ENCODE measurements at regions not wholly inside any gene's neighbourhood (a gene's known extent, or its start where the extent isn't known, plus 50 kb on each side); places are given as distances from the start of the nearest gene placed in this dataset.
"Not testable (repeated sequence)": the region's sequence is repeated elsewhere in the genome, so short reads cannot be mapped to it uniquely, and the experiment has no call there.

DNA sequence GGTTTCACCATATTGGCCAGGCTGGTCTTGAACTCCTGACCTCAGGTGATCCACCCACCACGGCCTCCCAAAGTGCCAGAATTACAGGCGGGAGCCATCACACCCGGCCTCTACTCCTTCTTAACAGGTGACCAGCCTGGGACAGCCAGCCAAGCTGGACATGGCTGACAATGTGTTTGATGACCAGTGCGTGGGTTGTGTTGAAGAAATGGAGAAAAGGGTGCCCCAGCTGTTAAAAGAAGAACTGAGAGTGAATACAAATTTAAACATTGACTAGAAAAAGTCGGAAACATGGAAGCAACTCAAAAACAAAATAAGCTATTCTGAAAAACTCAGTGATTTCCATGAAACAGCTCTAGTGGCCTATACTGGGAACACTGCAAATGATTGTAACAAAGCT, 86.5 kb upstream of the CLPB start:
- DNase-seq (ENCODE audit: extremely low spot score, unreplicated experiment): no peak
- TF ChIP-seq, protein P1, sequence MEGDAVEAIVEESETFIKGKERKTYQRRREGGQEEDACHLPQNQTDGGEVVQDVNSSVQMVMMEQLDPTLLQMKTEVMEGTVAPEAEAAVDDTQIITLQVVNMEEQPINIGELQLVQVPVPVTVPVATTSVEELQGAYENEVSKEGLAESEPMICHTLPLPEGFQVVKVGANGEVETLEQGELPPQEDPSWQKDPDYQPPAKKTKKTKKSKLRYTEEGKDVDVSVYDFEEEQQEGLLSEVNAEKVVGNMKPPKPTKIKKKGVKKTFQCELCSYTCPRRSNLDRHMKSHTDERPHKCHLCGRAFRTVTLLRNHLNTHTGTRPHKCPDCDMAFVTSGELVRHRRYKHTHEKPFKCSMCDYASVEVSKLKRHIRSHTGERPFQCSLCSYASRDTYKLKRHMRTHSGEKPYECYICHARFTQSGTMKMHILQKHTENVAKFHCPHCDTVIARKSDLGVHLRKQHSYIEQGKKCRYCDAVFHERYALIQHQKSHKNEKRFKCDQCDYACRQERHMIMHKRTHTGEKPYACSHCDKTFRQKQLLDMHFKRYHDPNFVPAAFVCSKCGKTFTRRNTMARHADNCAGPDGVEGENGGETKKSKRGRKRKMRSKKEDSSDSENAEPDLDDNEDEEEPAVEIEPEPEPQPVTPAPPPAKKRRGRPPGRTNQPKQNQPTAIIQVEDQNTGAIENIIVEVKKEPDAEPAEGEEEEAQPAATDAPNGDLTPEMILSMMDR (IDR thresholded peaks at IDR 0.05): no peak
- Mint-ChIP-seq H3K9me3 (ENCODE audit: unreplicated experiment) (no peaks in the 10 kb centered on the region), H3K4me1 (ENCODE audit: unreplicated experiment) (no peaks in the 10 kb centered on the region), H3K4me3 (ENCODE audit: unreplicated experiment) (no peak overlapping the region), H3K36me3 (ENCODE audit: unreplicated experiment) (no peaks in the 10 kb centered on the region), H3K27ac (ENCODE audit: unreplicated experiment) (no peak overlapping the region), H3K27me3 (ENCODE audit: unreplicated experiment) (peaks cover 61% of the 10 kb centered on the region)

DNA sequence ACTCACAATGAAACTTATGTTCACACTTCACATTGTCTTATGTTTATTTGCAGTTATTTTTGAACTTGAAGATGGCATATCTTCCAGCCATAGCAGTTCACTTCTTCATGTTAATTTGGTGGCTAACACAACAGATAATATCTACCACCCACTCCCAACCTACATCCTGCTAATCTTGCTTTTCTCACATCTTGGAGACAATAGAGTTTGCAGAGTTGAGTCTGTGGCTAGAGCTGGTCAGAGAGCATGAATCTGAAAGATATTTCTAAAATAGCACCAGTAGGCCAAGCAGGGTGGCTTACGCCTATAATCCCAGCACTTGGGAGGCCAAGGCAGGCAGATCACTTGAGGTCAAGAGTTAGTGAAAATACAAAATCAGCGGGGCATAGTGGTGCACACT, 85.6 kb upstream of the CLPB start:
- H3K27me3 Mint-ChIP-seq (ENCODE audit: unreplicated experiment): peaks cover 64% of the 10 kb centered on the region
- not testable (repeated sequence) for H3K36me3 Mint-ChIP-seq (ENCODE audit: unreplicated experiment); H3K4me3 Mint-ChIP-seq (ENCODE audit: unreplicated experiment); H3K4me1 Mint-ChIP-seq (ENCODE audit: unreplicated experiment); H3K27ac Mint-ChIP-seq (ENCODE audit: unreplicated experiment); DNase-seq (ENCODE audit: extremely low spot score, unreplicated experiment); H3K9me3 Mint-ChIP-seq (ENCODE audit: unreplicated experiment)

DNA sequence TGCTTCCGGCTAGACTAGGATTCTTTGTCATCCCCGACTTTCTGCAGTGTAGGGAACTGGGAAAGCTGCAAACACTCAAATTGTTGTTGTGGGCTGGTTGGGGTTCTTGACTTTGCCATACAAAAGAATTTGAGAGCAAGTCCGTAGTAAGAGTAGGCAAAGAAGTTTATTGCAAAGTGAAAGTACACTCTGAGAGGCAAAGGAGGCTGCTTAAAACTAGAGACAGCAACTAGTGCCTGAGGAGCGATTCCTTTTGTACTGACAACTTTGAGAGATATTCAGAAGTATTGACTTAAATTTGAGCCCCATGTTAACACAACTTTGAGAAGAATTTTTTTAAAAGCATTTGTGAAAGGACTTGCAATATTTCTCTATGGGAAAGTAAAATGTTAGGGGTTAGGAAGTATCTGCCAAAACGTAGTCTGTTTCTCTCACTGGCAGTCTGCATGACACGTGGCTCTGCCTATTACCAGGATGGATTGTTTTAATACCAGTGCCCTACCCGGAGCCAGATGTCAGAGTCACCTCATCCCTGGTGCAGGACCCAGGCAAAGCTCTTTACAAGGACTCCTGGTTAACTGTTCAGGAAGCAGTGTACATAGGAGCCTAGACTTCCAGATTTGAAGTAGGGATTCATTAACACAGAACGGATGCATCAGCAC, 85.0 kb upstream of the CLPB start:
- H3K27ac Mint-ChIP-seq (ENCODE audit: unreplicated experiment): no peak overlapping the region
- peaks cover 68% of the 10 kb centered on the region for H3K27me3 Mint-ChIP-seq (ENCODE audit: unreplicated experiment)
- H3K4me3 Mint-ChIP-seq (ENCODE audit: unreplicated experiment): peak overlapping the region; percentile 47
- TF ChIP-seq, protein P1 (IDR thresholded peaks at IDR 0.05): no peak
- no peaks in the 10 kb centered on the region for H3K36me3 Mint-ChIP-seq (ENCODE audit: unreplicated experiment)
- no peaks in the 10 kb centered on the region for H3K4me1 Mint-ChIP-seq (ENCODE audit: unreplicated experiment)
- H3K9me3 Mint-ChIP-seq (ENCODE audit: unreplicated experiment): peaks cover 8% of the 10 kb centered on the region
- DNase-seq (ENCODE audit: extremely low spot score, unreplicated experiment): no peak

DNA sequence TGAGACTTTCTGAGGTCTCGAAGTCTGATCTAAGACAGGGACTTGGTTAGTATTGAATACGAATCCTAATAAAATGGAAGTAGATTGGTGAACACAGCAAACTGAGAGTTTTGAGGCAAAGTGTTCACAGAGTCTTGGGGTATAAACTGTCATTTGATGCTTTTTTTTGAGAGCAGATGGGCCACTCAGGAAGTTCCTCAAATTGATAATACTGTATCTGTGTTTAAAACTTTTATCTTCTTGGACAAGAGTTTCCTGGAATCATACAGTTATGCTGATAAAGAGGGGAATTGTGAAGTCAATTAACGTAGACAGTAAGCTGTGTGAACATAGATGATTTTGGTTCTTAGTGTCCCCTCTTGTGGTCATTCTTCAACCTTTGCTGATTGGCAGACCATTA, 80.0 kb upstream of the CLPB start:
- no peak overlapping the region for H3K27ac Mint-ChIP-seq (ENCODE audit: unreplicated experiment)
- no peak for DNase-seq (ENCODE audit: extremely low spot score, unreplicated experiment)
- no peak overlapping the region for H3K4me3 Mint-ChIP-seq (ENCODE audit: unreplicated experiment)
- H3K36me3 Mint-ChIP-seq (ENCODE audit: unreplicated experiment): peaks cover 4% of the 10 kb centered on the region
- TF ChIP-seq, protein P1 (IDR thresholded peaks at IDR 0.05): no peak
- H3K27me3 Mint-ChIP-seq (ENCODE audit: unreplicated experiment): peaks cover 36% of the 10 kb centered on the region
- H3K9me3 Mint-ChIP-seq (ENCODE audit: unreplicated experiment): peaks cover 23% of the 10 kb centered on the region
- H3K4me1 Mint-ChIP-seq (ENCODE audit: unreplicated experiment): no peaks in the 10 kb centered on the region

DNA sequence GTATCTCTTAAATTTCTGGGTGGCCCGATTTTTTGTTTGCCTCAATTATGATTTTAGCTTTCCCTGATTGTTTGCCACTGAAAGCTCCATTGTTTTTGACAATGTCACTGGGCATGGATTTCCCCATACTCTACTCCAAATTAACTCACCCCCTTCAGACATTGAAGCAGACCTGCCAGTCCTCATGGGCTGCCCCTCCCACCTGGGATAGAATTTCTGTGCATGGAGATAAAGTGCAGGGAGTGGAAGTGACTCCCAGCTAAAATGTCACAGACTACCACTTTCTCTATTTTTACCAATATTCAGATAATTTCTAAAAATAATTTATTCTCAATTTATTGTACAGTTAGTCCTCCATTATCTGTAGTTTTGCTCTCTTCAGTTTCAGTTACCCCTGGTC, 79.1 kb upstream of the CLPB start:
- peaks cover 33% of the 10 kb centered on the region for H3K27me3 Mint-ChIP-seq (ENCODE audit: unreplicated experiment)
- H3K4me1 Mint-ChIP-seq (ENCODE audit: unreplicated experiment): no peaks in the 10 kb centered on the region
- no peak overlapping the region for H3K4me3 Mint-ChIP-seq (ENCODE audit: unreplicated experiment)
- no peak overlapping the region for H3K27ac Mint-ChIP-seq (ENCODE audit: unreplicated experiment)
- peaks cover 26% of the 10 kb centered on the region for H3K9me3 Mint-ChIP-seq (ENCODE audit: unreplicated experiment)
- TF ChIP-seq, protein P1 (IDR thresholded peaks at IDR 0.05): no peak
- DNase-seq (ENCODE audit: extremely low spot score, unreplicated experiment): no peak
- peaks cover 4% of the 10 kb centered on the region for H3K36me3 Mint-ChIP-seq (ENCODE audit: unreplicated experiment)

DNA sequence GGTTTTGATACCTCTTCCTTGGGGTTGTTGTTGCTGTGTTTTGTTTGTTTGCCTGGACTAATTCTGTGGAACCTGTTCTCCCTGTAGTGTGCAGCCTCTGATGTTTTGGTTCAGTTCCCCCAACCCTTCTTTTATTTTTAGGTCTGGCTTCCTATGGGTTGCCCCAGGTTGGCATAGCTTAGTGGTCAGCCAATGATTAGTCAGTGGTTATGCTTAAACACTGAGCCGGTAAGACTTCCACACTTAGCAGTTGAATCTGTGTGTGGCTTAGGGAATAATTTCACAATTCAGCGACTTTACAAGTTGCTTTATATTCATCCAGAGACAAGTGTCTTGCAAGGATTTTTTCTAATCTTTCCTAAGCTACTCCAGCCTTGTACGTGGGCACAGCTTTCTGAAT, 78.6 kb upstream of the CLPB start:
- Mint-ChIP-seq H3K4me1 (ENCODE audit: unreplicated experiment) (no peaks in the 10 kb centered on the region), H3K27ac (ENCODE audit: unreplicated experiment) (no peak overlapping the region), H3K27me3 (ENCODE audit: unreplicated experiment) (peaks cover 37% of the 10 kb centered on the region), H3K9me3 (ENCODE audit: unreplicated experiment) (peaks cover 27% of the 10 kb centered on the region), H3K36me3 (ENCODE audit: unreplicated experiment) (peaks cover 4% of the 10 kb centered on the region), H3K4me3 (ENCODE audit: unreplicated experiment) (no peak overlapping the region)
- no peak for DNase-seq (ENCODE audit: extremely low spot score, unreplicated experiment)
- TF ChIP-seq, protein P1 (IDR thresholded peaks at IDR 0.05): no peak

Data from osteocyte (in vitro differentiated cells).